ENCODE measurements at regions not wholly inside any gene's neighbourhood (a gene's known extent, or its start where the extent isn't known, plus 50 kb on each side); places are given as distances from the start of the nearest gene placed in this dataset.

- Histone ChIP-seq H3K9me3 (replicated peaks; ENCODE audit: control insufficient read depth, insufficient read depth, low read length) (no peaks in the 10 kb centered on the region), H4K20me1 (ENCODE audit: control insufficient read depth, insufficient read depth) (no peaks in the 10 kb centered on the region), H3K9ac (ENCODE audit: control insufficient read depth, insufficient read depth, low read length) (no peak overlapping the region), H3K27me3 (replicated peaks in 1 of 2; ENCODE audit: control insufficient read depth in 2 of 2, insufficient read depth in 2 of 2, low read length in 1 of 2) (no peaks in the 10 kb centered on the region), H3K4me2 (ENCODE audit: control insufficient read depth, insufficient read depth) (no peak overlapping the region), H3K4me1 (ENCODE audit: control insufficient read depth, insufficient read depth, low read length) (no peaks in the 10 kb centered on the region), H2AFZ (ENCODE audit: control insufficient read depth, low read depth, low read length) (no peak overlapping the region), H3K4me3 (no peak overlapping the region), H3K79me2 (ENCODE audit: control insufficient read depth, insufficient read depth, low read length) (no peaks in the 10 kb centered on the region), H3K27ac (ENCODE audit: control insufficient read depth, insufficient read depth) (no peak overlapping the region), H3K36me3 (ENCODE audit: control insufficient read depth in 2 of 2, insufficient read depth in 2 of 2, low read length in 1 of 2) (no peaks in the 10 kb centered on the region)
- FAIRE-seq (no peak), ATAC-seq (no peak), DNase-seq (ENCODE audit: low read depth, low spot score) (no peak)
- in situ Hi-C loops (cut with MboI) = no loop called here
- ChIA-PET RAD21 (ENCODE audit: unreplicated experiment) (no interaction called here), CTCF (no interaction called here), POLR2A (no interaction called here), SMC1A (ENCODE audit: uncharacterized antibody, unreplicated experiment) (interaction anchor here (1.6 kb wide), 1 partner anchor 257 kb away, joined by 3 read pairs; no protein-coding TSS in a partner anchor)
- BruUV-seq (replicated peaks) = no TSS peak
- intact Hi-C loops (cut with micrococcal nuclease; ENCODE audit: unreplicated experiment) = no loop called here
- TF ChIP-seq SMAD1 (IDR thresholded peaks at IDR 0.05; ENCODE audit: low read depth, partially characterized antibody) = no peak
- TF ChIP-seq PML (IDR thresholded peaks at IDR 0.05; ENCODE audit: low read length) = no peak
- no peak for TF ChIP-seq NFXL1 (IDR thresholded peaks at IDR 0.05; ENCODE audit: borderline replicate concordance)
- 2% methylated on average over 2 of the region's 2 CpGs for WGBS (ENCODE audit: insufficient coverage, insufficient replicate concordance, low lambda C conversion rate, missing lambda C conversion rate)
Observed at GRCh38 chrX:87063642-87064041, 454.0 kb upstream of the KLHL4 start.

GRCh38 chrX:87064502-87064901 lies 453.1 kb upstream of the KLHL4 start:
- no TSS peak for BruUV-seq (replicated peaks)
- TF ChIP-seq BCL11A (IDR thresholded peaks at IDR 0.05; ENCODE audit: low read depth, low read length) (no peak), NRF1 (conservative IDR thresholded peaks at IDR 0.05; ENCODE audit: low read depth, low read length) (no peak), SREBF1 (IDR thresholded peaks at IDR 0.05; ENCODE audit: low read length) (no peak), SPI1 (IDR thresholded peaks at IDR 0.05; ENCODE audit: borderline replicate concordance, insufficient read depth, low read depth, low read length) (no peak), TCF12 (IDR thresholded peaks at IDR 0.05; ENCODE audit: low read depth, low read length) (no peak), EED (IDR thresholded peaks at IDR 0.05; ENCODE audit: low read depth) (no peak), HDAC2 (IDR thresholded peaks at IDR 0.05) (no peak), EGR1 (IDR thresholded peaks at IDR 0.05; ENCODE audit: borderline replicate concordance in 1 of 2, low read depth in 2 of 2, low read length in 2 of 2) (no peak), CTCF (IDR thresholded peaks at IDR 0.05 in 2 of 3, conservative IDR thresholded peaks at IDR 0.05 in 1 of 3; ENCODE audit: control insufficient read depth in 2 of 3, extremely low read depth in 1 of 3, insufficient read depth in 1 of 3, low read depth in 3 of 3, low read length in 3 of 3) (no peak), ZNF217 (IDR thresholded peaks at IDR 0.05) (no peak), ZNF274 (IDR thresholded peaks at IDR 0.05; ENCODE audit: insufficient read depth, insufficient read length) (no peak), CBX3 (IDR thresholded peaks at IDR 0.05; ENCODE audit: borderline replicate concordance, low read depth) (no peak), SIN3A (IDR thresholded peaks at IDR 0.05; ENCODE audit: low read depth, low read length) (no peak), KLF5 (IDR thresholded peaks at IDR 0.05; ENCODE audit: partially characterized antibody) (no peak)
- FAIRE-seq (no peak), ATAC-seq (no peak), DNase-seq (ENCODE audit: low read depth, low spot score) (no peak)
- ChIA-PET POLR2A (no interaction called here), SMC1A (ENCODE audit: uncharacterized antibody, unreplicated experiment) (no interaction called here), CTCF (no interaction called here), RAD21 (ENCODE audit: unreplicated experiment) (no interaction called here)
- Histone ChIP-seq H3K36me3 (ENCODE audit: control insufficient read depth in 2 of 2, insufficient read depth in 2 of 2, low read length in 1 of 2) (no peaks in the 10 kb centered on the region), H3K9me3 (replicated peaks; ENCODE audit: control insufficient read depth, insufficient read depth, low read length) (no peaks in the 10 kb centered on the region), H2AFZ (ENCODE audit: control insufficient read depth, low read depth, low read length) (no peak overlapping the region), H3K4me3 (no peak overlapping the region), H3K79me2 (ENCODE audit: control insufficient read depth, insufficient read depth, low read length) (no peaks in the 10 kb centered on the region), H3K4me1 (ENCODE audit: control insufficient read depth, insufficient read depth, low read length) (no peaks in the 10 kb centered on the region), H3K27ac (ENCODE audit: control insufficient read depth, insufficient read depth) (no peak overlapping the region), H4K20me1 (ENCODE audit: control insufficient read depth, insufficient read depth) (no peaks in the 10 kb centered on the region), H3K9ac (ENCODE audit: control insufficient read depth, insufficient read depth, low read length) (no peak overlapping the region), H3K4me2 (ENCODE audit: control insufficient read depth, insufficient read depth) (no peak overlapping the region), H3K27me3 (replicated peaks in 1 of 2; ENCODE audit: control insufficient read depth in 2 of 2, insufficient read depth in 2 of 2, low read length in 1 of 2) (no peaks in the 10 kb centered on the region)
- intact Hi-C loops (cut with micrococcal nuclease; ENCODE audit: unreplicated experiment) (no loop called here), in situ Hi-C loops (cut with MboI) (no loop called here)
